ENCODE measurements at regions not wholly inside any gene's neighbourhood (a gene's known extent, or its start where the extent isn't known, plus 50 kb on each side); places are given as distances from the start of the nearest gene placed in this dataset.

DNA sequence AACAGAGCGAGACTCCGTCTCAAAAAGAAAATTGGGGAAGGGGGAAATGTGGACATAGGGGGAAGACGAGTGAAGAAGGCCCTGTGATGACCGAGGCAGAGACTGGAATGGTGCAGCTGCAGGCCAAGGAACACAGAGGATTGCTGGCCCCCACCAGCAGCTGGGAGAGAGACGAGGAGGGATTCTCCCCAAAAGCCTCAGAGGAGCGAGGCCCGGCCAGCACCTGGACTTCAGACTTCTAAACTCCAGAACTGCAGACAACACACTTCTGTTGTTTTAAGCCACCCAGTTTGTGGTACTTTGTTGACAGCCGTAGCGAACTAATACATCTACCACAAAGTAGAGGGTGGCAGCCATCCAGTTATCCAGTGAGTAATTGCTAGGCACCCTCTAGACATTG lies 124.6 kb downstream of the ATPSCKMT start:
- H3K4ac ChIP-seq (replicated peaks; ENCODE audit: insufficient read length, low read depth, low read length) = no peak overlapping the region
- no peak overlapping the region for H2BK15ac ChIP-seq (ENCODE audit: low read length)
- no peaks in the 10 kb centered on the region for H3K27me3 ChIP-seq (replicated peaks in 1 of 4; ENCODE audit: control insufficient read depth in 3 of 4, extremely low read depth in 1 of 4, insufficient read depth in 3 of 4, low read length in 3 of 4)
- no peak overlapping the region for H3K14ac ChIP-seq (ENCODE audit: insufficient read length)
- no peaks in the 10 kb centered on the region for H3K79me1 ChIP-seq (ENCODE audit: low read depth, low read length)
- H2AK5ac ChIP-seq (ENCODE audit: low read depth, low read length) = no peak overlapping the region
- no peak overlapping the region for H2BK12ac ChIP-seq (ENCODE audit: low read depth, low read length)
- no peak overlapping the region for H2BK5ac ChIP-seq (ENCODE audit: low read depth, low read length)
- DNase-seq (ENCODE audit: low read depth in 1 of 2, low spot score in 2 of 2) (no peak), FAIRE-seq (no peak)
- no peaks in the 10 kb centered on the region for H4K20me1 ChIP-seq (replicated peaks in 1 of 2; ENCODE audit: control insufficient read depth in 1 of 2, insufficient read depth in 2 of 2, low read length in 2 of 2)
- H3K9me3 ChIP-seq (ENCODE audit: insufficient read depth in 2 of 2, low read depth in 1 of 2, low read length in 1 of 2) = no peaks in the 10 kb centered on the region
- H3K56ac ChIP-seq (replicated peaks; ENCODE audit: insufficient read length, low read depth, low read length) = no peak overlapping the region
- POLR2A ChIA-PET (ENCODE audit: partially characterized antibody) = no interaction called here
- no peak overlapping the region for H3K18ac ChIP-seq (ENCODE audit: extremely low read depth, low read length)
- no peak overlapping the region for H3K4me2 ChIP-seq (ENCODE audit: insufficient read depth in 1 of 2, low read depth in 2 of 2, low read length in 2 of 2)
- no peaks in the 10 kb centered on the region for H3K23me2 ChIP-seq (ENCODE audit: low read depth, low read length)
- CTCF ChIA-PET (ENCODE audit: partially characterized antibody) = interaction anchor here (0.7 kb wide), 1 partner anchor 819 kb away, joined by 3 read pairs; no protein-coding TSS in a partner anchor
- no peak overlapping the region for H4K91ac ChIP-seq (replicated peaks; ENCODE audit: insufficient read length, low read length)
- H3K4me3 ChIP-seq (ENCODE audit: extremely low read depth in 1 of 4, insufficient read depth in 2 of 4, low read depth in 3 of 4, low read length in 4 of 4) = no peak overlapping the region
- H3K36me3 ChIP-seq (ENCODE audit: control insufficient read depth in 2 of 4, insufficient read depth in 4 of 4, low read length in 3 of 4) = no peaks in the 10 kb centered on the region
- no peak overlapping the region for H2AFZ ChIP-seq (ENCODE audit: low read length)
- no peaks in the 10 kb centered on the region for H3K4me1 ChIP-seq (replicated peaks in 1 of 4; ENCODE audit: control insufficient read depth in 3 of 4, insufficient read depth in 4 of 4, low read length in 3 of 4)
- no peak overlapping the region for H4K5ac ChIP-seq (ENCODE audit: insufficient read length, low read depth, low read length)
- H2BK20ac ChIP-seq (ENCODE audit: low read length) = no peak overlapping the region
- H4K8ac ChIP-seq (ENCODE audit: extremely low read depth, insufficient read depth, low read length) = no peak overlapping the region
- no peak overlapping the region for H2BK120ac ChIP-seq (replicated peaks; ENCODE audit: low read depth, low read length)
- 94% methylated on average over 9 of the region's 9 CpGs; no CpG with 5 or more reads in 1 of the 2 experiments for WGBS, 2 experiments (ENCODE audit: extremely low coverage in 1 of 2, insufficient coverage in 1 of 2, insufficient read length in 1 of 2, insufficient replicate concordance in 2 of 2, low coverage in 1 of 2, low lambda C conversion rate in 2 of 2, missing lambda C conversion rate in 1 of 2)
- H3K23ac ChIP-seq (ENCODE audit: insufficient read length) = no peak overlapping the region
- no peak overlapping the region for H3K27ac ChIP-seq (ENCODE audit: low read depth, low read length)
- no peaks in the 10 kb centered on the region for H3K79me2 ChIP-seq (ENCODE audit: control insufficient read depth in 1 of 2, insufficient read depth in 2 of 2, low read length in 2 of 2)
- no peak overlapping the region for H3K9ac ChIP-seq (replicated peaks in 1 of 4; ENCODE audit: extremely low read depth in 1 of 4, low read depth in 3 of 4, low read length in 3 of 4)
- no peak for TF ChIP-seq CHD2 (IDR thresholded peaks at IDR 0.05; ENCODE audit: low read length)
- TF ChIP-seq, protein P1, sequence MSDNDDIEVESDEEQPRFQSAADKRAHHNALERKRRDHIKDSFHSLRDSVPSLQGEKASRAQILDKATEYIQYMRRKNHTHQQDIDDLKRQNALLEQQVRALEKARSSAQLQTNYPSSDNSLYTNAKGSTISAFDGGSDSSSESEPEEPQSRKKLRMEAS (IDR thresholded peaks at IDR 0.05) = no peak
- no peak for TF ChIP-seq SIRT6 (IDR thresholded peaks at IDR 0.05; ENCODE audit: low read length)
- TF ChIP-seq KDM1A (IDR thresholded peaks at IDR 0.05; ENCODE audit: borderline replicate concordance, low read length) = no peak
- TF ChIP-seq EZH2 (IDR thresholded peaks at IDR 0.05; ENCODE audit: low read depth, low read length, severe bottlenecking) = no peak
- no peak for TF ChIP-seq RAD21 (IDR thresholded peaks at IDR 0.05 in 1 of 2, conservative IDR thresholded peaks at IDR 0.05 in 1 of 2; ENCODE audit: low read depth in 2 of 2, low read length in 2 of 2)
- no peak for TF ChIP-seq SUZ12 (IDR thresholded peaks at IDR 0.05; ENCODE audit: low read length)
- no peak for TF ChIP-seq CTCF (IDR thresholded peaks at IDR 0.05; ENCODE audit: control extremely low read depth in 1 of 3, insufficient read depth in 1 of 3, low read depth in 1 of 3, low read length in 3 of 3)
- no peak for TF ChIP-seq RXRA (IDR thresholded peaks at IDR 0.05; ENCODE audit: insufficient read depth, low read depth, low read length)
